GM12878 (cell line): ENCODE measurements at regions not wholly inside any gene's neighbourhood (a gene's known extent, or its start where the extent isn't known, plus 50 kb on each side); places are given as distances from the start of the nearest gene placed in this dataset.

Experiments used
- ATAC-seq: fragments of 200-7000 bp; cut with Tn5 transposase; 3 replicates; pipeline ENCODE4 v1.9.1; 2020; ENCODE audit warnings: mild to moderate bottlenecking, moderate library complexity
- BruUV-seq: library from RNA; stranded (reverse); fragments of 400-500 nt; replicated peaks from 2 replicates; lab custom pipeline; 2021; lab: Mats Ljungman, UMichigan
- CTCF ChIA-PET: fragments of 300-600 bp; sonication (Branson Sonifier 250); formaldehyde crosslinking; extraction: SDS; loops from one replicate; lab custom pipeline; 2021; ENCODE audit warnings: inconsistent platforms; lab: Yijun Ruan, JAX
- POLR2A ChIA-PET: fragments of 350-600 bp; formaldehyde crosslinking; extraction: SDS; loops from one replicate; lab custom pipeline; 2021; ENCODE audit warnings: inconsistent platforms; lab: Charles Lee
- RAD21 ChIA-PET: fragments of 300-600 bp; sonication (Branson Sonifier 250); formaldehyde crosslinking; loops from one replicate; lab custom pipeline; 2023; ENCODE audit warnings: antibody characterized with exemption; ENCODE audit not compliant: unreplicated experiment; lab: Charles Lee
- SMC1A ChIA-PET: fragments of 300-600 bp; sonication (Branson Sonifier 250); formaldehyde crosslinking; loops from one replicate; lab custom pipeline; 2023; ENCODE audit not compliant: unreplicated experiment, uncharacterized antibody; lab: Charles Lee
- DNase-seq: peaks from one replicate; pipeline ENCODE4 v3.0.0-alpha.2; 2011; ENCODE audit warnings: low read depth, low spot score
- FAIRE-seq: peaks from 3 replicates; lab custom pipeline; 2011; peaks lifted over from hg19 to GRCh38; lab: Jason Lieb, UNC
- H2AFZ ChIP-seq: 2 replicates; pipeline ENCODE4 v1.6.0; 2011; ENCODE audit warnings: low read depth, low read length, control low read depth; ENCODE audit not compliant: control insufficient read depth
- H3K27ac ChIP-seq: 2 replicates; pipeline ENCODE4 v1.5.1; 2011; ENCODE audit warnings: control low read depth; ENCODE audit not compliant: control insufficient read depth, insufficient read depth
- H3K27me3 ChIP-seq, 2 experiments: replicated peaks in 1 of 2; 2 replicates each; pipeline versions ENCODE4 v1.6.0 to v1.6.1; 2011; ENCODE audit warnings: low read length in 1 of 2; ENCODE audit not compliant: control insufficient read depth in 2 of 2, insufficient read depth in 2 of 2
- H3K36me3 ChIP-seq, 2 experiments: 2 replicates each; pipeline ENCODE4 v1.5.1; 2011; ENCODE audit warnings: low read length in 1 of 2; ENCODE audit not compliant: control insufficient read depth in 2 of 2, insufficient read depth in 2 of 2
- H3K4me1 ChIP-seq: 2 replicates; pipeline ENCODE4 v1.6.1; 2011; ENCODE audit warnings: mild to moderate bottlenecking, low read length, moderate library complexity, mixed read lengths; ENCODE audit not compliant: control insufficient read depth, insufficient read depth
- H3K4me2 ChIP-seq: 2 replicates; pipeline ENCODE4 v1.6.0; 2011; ENCODE audit warnings: control low read depth; ENCODE audit not compliant: control insufficient read depth, insufficient read depth
- H3K4me3 ChIP-seq: fragments of 200-600 bp; sonication (generic); 2 replicates; pipeline ENCODE4 v1.5.1; 2016
- H3K79me2 ChIP-seq: 2 replicates; pipeline ENCODE4 v1.6.0; 2011; ENCODE audit warnings: low read length; ENCODE audit not compliant: control insufficient read depth, insufficient read depth
- H3K9ac ChIP-seq: 2 replicates; pipeline ENCODE4 v1.8.0; 2011; ENCODE audit warnings: low read length, control low read depth, mixed read lengths; ENCODE audit not compliant: control insufficient read depth, insufficient read depth
- H3K9me3 ChIP-seq: replicated peaks from 3 replicates; pipeline ENCODE4 v1.5.1; 2011; ENCODE audit warnings: mild to moderate bottlenecking, low read length; ENCODE audit not compliant: control insufficient read depth, insufficient read depth
- H4K20me1 ChIP-seq: 2 replicates; pipeline ENCODE4 v1.6.0; 2011; ENCODE audit not compliant: control insufficient read depth, insufficient read depth
- ATF7 ChIP-seq: fragments of 450-650 bp; IDR thresholded peaks from 2 replicates; pipeline ENCODE4 v1.6.1; 2016; ENCODE audit warnings: low read depth, mild to moderate bottlenecking
- CBX5 ChIP-seq: sonication (generic); IDR thresholded peaks from 2 replicates; pipeline ENCODE4 v1.6.1; 2016; ENCODE audit warnings: low read depth, moderate library complexity, mild to moderate bottlenecking, inconsistent platforms
- CREM ChIP-seq: IDR thresholded peaks from 2 replicates; pipeline ENCODE4 v1.6.1; 2014; ENCODE audit warnings: antibody characterized with exemption, low read depth
- GABPA ChIP-seq: IDR thresholded peaks from 2 replicates; pipeline ENCODE4 v1.6.1; 2014; ENCODE audit warnings: antibody characterized with exemption, low read depth, mild to moderate bottlenecking, inconsistent platforms
- IKZF1 ChIP-seq: fragments of 450-650 bp; conservative IDR thresholded peaks from 2 replicates; pipeline ENCODE4 v1.6.1; 2017; ENCODE audit warnings: antibody characterized with exemption, mild to moderate bottlenecking
- IRF5 ChIP-seq: fragments of 450-650 bp; IDR thresholded peaks from 2 replicates; pipeline ENCODE4 v1.6.1; 2017; ENCODE audit warnings: borderline replicate concordance
- NFXL1 ChIP-seq: fragments of 450-650 bp; IDR thresholded peaks from 2 replicates; pipeline ENCODE4 v1.6.1; 2017; ENCODE audit warnings: antibody characterized with exemption, mild to moderate bottlenecking, borderline replicate concordance
- RAD21 ChIP-seq: IDR thresholded peaks from 2 replicates; pipeline ENCODE4 v1.6.1; 2011; ENCODE audit warnings: mild to moderate bottlenecking, low read depth, low read length, moderate library complexity; ENCODE audit not compliant: insufficient read depth
- YBX1 ChIP-seq: fragments of 450-650 bp; IDR thresholded peaks from 2 replicates; pipeline ENCODE4 v1.6.1; 2016; ENCODE audit warnings: antibody characterized with exemption
- YY1 ChIP-seq: IDR thresholded peaks from 2 replicates; pipeline ENCODE4 v1.6.1; 2011; ENCODE audit warnings: low read depth, mild to moderate bottlenecking, low read length
- ZNF24 ChIP-seq: fragments of 450-650 bp; IDR thresholded peaks from 2 replicates; pipeline ENCODE4 v1.6.1; 2017; ENCODE audit warnings: antibody characterized with exemption, mild to moderate bottlenecking
- WGBS: methylation state at CpG from one replicate; pipeline ENCODE4 v1.1.6; 2016; ENCODE audit warnings: low lambda C conversion rate; ENCODE audit not compliant: insufficient replicate concordance, insufficient coverage; ENCODE audit errors: missing lambda C conversion rate; 5-methylcytosine and 5-hydroxymethylcytosine counted together
- in situ Hi-C: fragments of 300-500 bp; cut with MboI; formaldehyde crosslinking; loops from 9 replicates; pipeline ENCODE4 v1.14.3; 2018; ENCODE audit warnings: mixed read lengths
- intact Hi-C: fragments of 100-400 bp; cut with micrococcal nuclease; formaldehyde crosslinking; loops from one replicate; pipeline ENCODE4 v1.14.2; 2022; ENCODE audit not compliant: unreplicated experiment
- TF ChIP-seq, protein P1 (sequence below): fragments of 450-650 bp; formaldehyde crosslinking; IDR thresholded peaks from 2 replicates; pipeline ENCODE4 v1.4.0; 2020; ENCODE audit warnings: mild to moderate bottlenecking, moderate library complexity

- ATAC-seq (no peak), DNase-seq (no peak), FAIRE-seq (no peak)
- in situ Hi-C loops, result no loop called here
- H3K4me1 ChIP-seq, result no peaks in the 10 kb centered on the region
- no peak overlapping the region for H3K27ac ChIP-seq
- CTCF ChIA-PET, result no interaction called here
- H3K9me3 ChIP-seq, result no peaks in the 10 kb centered on the region
- H3K27me3 ChIP-seq, result no peaks in the 10 kb centered on the region
- 21% methylated on average over 3 of the region's 3 CpGs for WGBS
- TF ChIP-seq RAD21, result no peak
- TF ChIP-seq YY1, result no peak
- TF ChIP-seq IRF5, result no peak
- TF ChIP-seq, protein P1, sequence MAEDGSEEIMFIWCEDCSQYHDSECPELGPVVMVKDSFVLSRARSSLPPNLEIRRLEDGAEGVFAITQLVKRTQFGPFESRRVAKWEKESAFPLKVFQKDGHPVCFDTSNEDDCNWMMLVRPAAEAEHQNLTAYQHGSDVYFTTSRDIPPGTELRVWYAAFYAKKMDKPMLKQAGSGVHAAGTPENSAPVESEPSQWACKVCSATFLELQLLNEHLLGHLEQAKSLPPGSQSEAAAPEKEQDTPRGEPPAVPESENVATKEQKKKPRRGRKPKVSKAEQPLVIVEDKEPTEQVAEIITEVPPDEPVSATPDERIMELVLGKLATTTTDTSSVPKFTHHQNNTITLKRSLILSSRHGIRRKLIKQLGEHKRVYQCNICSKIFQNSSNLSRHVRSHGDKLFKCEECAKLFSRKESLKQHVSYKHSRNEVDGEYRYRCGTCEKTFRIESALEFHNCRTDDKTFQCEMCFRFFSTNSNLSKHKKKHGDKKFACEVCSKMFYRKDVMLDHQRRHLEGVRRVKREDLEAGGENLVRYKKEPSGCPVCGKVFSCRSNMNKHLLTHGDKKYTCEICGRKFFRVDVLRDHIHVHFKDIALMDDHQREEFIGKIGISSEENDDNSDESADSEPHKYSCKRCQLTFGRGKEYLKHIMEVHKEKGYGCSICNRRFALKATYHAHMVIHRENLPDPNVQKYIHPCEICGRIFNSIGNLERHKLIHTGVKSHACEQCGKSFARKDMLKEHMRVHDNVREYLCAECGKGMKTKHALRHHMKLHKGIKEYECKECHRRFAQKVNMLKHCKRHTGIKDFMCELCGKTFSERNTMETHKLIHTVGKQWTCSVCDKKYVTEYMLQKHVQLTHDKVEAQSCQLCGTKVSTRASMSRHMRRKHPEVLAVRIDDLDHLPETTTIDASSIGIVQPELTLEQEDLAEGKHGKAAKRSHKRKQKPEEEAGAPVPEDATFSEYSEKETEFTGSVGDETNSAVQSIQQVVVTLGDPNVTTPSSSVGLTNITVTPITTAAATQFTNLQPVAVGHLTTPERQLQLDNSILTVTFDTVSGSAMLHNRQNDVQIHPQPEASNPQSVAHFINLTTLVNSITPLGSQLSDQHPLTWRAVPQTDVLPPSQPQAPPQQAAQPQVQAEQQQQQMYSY (CRISPR knock-in tag), result no peak
- TF ChIP-seq CREM, result no peak
- TF ChIP-seq CBX5, result no peak
- TF ChIP-seq ZNF24, result no peak
- TF ChIP-seq ATF7, result no peak
- TF ChIP-seq IKZF1, result no peak
- TF ChIP-seq NFXL1, result no peak
- no peak for TF ChIP-seq GABPA
- no peak for TF ChIP-seq YBX1
- H3K4me3 ChIP-seq, result no peak overlapping the region
- RAD21 ChIA-PET, result no interaction called here
- H2AFZ ChIP-seq, result no peak overlapping the region
- POLR2A ChIA-PET, result no interaction called here
- H3K4me2 ChIP-seq, result no peak overlapping the region
- no peaks in the 10 kb centered on the region for H3K36me3 ChIP-seq
- H3K9ac ChIP-seq, result no peak overlapping the region
- BruUV-seq, result no TSS peak
- intact Hi-C loops, result no loop called here
- SMC1A ChIA-PET, result no interaction called here
- no peaks in the 10 kb centered on the region for H4K20me1 ChIP-seq
- no peaks in the 10 kb centered on the region for H3K79me2 ChIP-seq
Observed at GRCh38 chr2:149860276-149860921, 272.8 kb upstream of the MMADHC start.
